ENCODE measurements at regions not wholly inside any gene's neighbourhood (a gene's known extent, or its start where the extent isn't known, plus 50 kb on each side); places are given as distances from the start of the nearest gene placed in this dataset.
"Not testable (repeated sequence)": the region's sequence is repeated elsewhere in the genome, so short reads cannot be mapped to it uniquely, and the experiment has no call there.

- not testable (repeated sequence) for TF ChIP-seq SMC3 (conservative IDR thresholded peaks at IDR 0.05; ENCODE audit: poor library complexity); CTCF (IDR thresholded peaks at IDR 0.05; ENCODE audit: poor library complexity, severe bottlenecking); EP300 (conservative IDR thresholded peaks at IDR 0.05; ENCODE audit: poor library complexity, severe bottlenecking)
Measured at GRCh38 chr12:9503384-9503783, 104.3 kb downstream of the KLRB1 start.
